Progenitor cell of endocrine pancreas (in vitro differentiated cells): ENCODE measurements at regions not wholly inside any gene's neighbourhood (a gene's known extent, or its start where the extent isn't known, plus 50 kb on each side); places are given as distances from the start of the nearest gene placed in this dataset.

Experiments used
- DNase-seq: peaks from one replicate; pipeline ENCODE4 v3.0.0; 2021; ENCODE audit warnings: low spot score; ENCODE audit not compliant: unreplicated experiment
- H3K27ac Mint-ChIP-seq: 2 replicates; pipeline ENCODE4 v1.8.0; 2021; ENCODE audit warnings: mild to moderate bottlenecking, moderate library complexity, mixed read lengths
- H3K27me3 Mint-ChIP-seq: 2 replicates; pipeline ENCODE4 v1.8.0; 2021; ENCODE audit warnings: mixed read lengths
- H3K36me3 Mint-ChIP-seq: 2 replicates; pipeline ENCODE4 v1.8.0; 2022; ENCODE audit warnings: mixed read lengths; ENCODE audit not compliant: insufficient read depth
- H3K4me1 Mint-ChIP-seq: 2 replicates; pipeline ENCODE4 v1.8.0; 2021; ENCODE audit warnings: low read depth, mixed read lengths
- H3K4me3 Mint-ChIP-seq: 2 replicates; pipeline ENCODE4 v1.8.0; 2021; ENCODE audit warnings: low read depth, mild to moderate bottlenecking, moderate library complexity, mixed read lengths
- H3K9me3 Mint-ChIP-seq: 2 replicates; pipeline ENCODE4 v1.8.0; 2021; ENCODE audit warnings: low read depth, mixed read lengths
- TF ChIP-seq, protein P1 (sequence below): fragments of 200-600 bp; sonication (generic); IDR thresholded peaks from one replicate; pipeline ENCODE4 v1.5.0; 2021; ENCODE audit warnings: antibody characterized with exemption, mild to moderate bottlenecking; ENCODE audit not compliant: unreplicated experiment

GRCh38 chr11:105458071-105458470 is 151.8 kb upstream of the GRIA4 start:
- no peaks in the 10 kb centered on the region for H3K36me3 Mint-ChIP-seq
- H3K27me3 Mint-ChIP-seq: no peaks in the 10 kb centered on the region
- H3K9me3 Mint-ChIP-seq: peaks cover 11% of the 10 kb centered on the region
- no peak overlapping the region for H3K27ac Mint-ChIP-seq
- no peak for DNase-seq
- no peaks in the 10 kb centered on the region for H3K4me1 Mint-ChIP-seq
- TF ChIP-seq, protein P1, sequence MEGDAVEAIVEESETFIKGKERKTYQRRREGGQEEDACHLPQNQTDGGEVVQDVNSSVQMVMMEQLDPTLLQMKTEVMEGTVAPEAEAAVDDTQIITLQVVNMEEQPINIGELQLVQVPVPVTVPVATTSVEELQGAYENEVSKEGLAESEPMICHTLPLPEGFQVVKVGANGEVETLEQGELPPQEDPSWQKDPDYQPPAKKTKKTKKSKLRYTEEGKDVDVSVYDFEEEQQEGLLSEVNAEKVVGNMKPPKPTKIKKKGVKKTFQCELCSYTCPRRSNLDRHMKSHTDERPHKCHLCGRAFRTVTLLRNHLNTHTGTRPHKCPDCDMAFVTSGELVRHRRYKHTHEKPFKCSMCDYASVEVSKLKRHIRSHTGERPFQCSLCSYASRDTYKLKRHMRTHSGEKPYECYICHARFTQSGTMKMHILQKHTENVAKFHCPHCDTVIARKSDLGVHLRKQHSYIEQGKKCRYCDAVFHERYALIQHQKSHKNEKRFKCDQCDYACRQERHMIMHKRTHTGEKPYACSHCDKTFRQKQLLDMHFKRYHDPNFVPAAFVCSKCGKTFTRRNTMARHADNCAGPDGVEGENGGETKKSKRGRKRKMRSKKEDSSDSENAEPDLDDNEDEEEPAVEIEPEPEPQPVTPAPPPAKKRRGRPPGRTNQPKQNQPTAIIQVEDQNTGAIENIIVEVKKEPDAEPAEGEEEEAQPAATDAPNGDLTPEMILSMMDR: no peak
- H3K4me3 Mint-ChIP-seq: no peak overlapping the region

DNA sequence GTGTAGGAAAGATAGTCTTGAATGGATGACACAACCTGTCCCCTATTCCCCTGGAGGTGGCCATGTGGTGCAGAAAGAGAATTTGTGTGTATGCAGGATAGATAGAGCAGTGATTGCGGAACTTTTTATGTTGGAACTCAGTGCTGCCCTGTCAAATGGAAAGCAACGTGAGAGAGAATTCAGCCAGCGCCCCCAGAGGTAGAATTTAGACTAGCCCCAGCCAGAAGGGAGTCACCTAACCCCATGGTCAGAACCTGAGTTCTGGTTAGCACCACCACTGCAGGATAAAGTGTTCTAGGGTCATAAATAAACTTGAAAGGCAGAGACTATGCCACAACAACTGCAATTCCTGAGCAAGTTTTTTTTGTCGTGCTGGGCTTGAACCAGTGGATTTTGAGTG is 152.9 kb upstream of the GRIA4 start:
- no peak overlapping the region for H3K4me3 Mint-ChIP-seq
- H3K36me3 Mint-ChIP-seq: no peaks in the 10 kb centered on the region
- DNase-seq: no peak
- no peak overlapping the region for H3K27ac Mint-ChIP-seq
- no peaks in the 10 kb centered on the region for H3K27me3 Mint-ChIP-seq
- H3K4me1 Mint-ChIP-seq: no peaks in the 10 kb centered on the region
- H3K9me3 Mint-ChIP-seq: peaks cover 11% of the 10 kb centered on the region
- TF ChIP-seq, protein P1: no peak

GRCh38 chr11:105449100-105449734 is 160.7 kb upstream of the GRIA4 start:
- Mint-ChIP-seq H3K36me3 (no peaks in the 10 kb centered on the region), H3K4me3 (no peak overlapping the region), H3K27ac (no peak overlapping the region), H3K27me3 (no peaks in the 10 kb centered on the region), H3K9me3 (peaks cover 4% of the 10 kb centered on the region), H3K4me1 (no peaks in the 10 kb centered on the region)
- DNase-seq: no peak
- TF ChIP-seq, protein P1: no peak

GRCh38 chr11:105448703-105449079 is 161.2 kb upstream of the GRIA4 start:
- Mint-ChIP-seq H3K4me1 (no peaks in the 10 kb centered on the region), H3K36me3 (no peaks in the 10 kb centered on the region), H3K27me3 (no peaks in the 10 kb centered on the region), H3K27ac (no peak overlapping the region), H3K9me3 (peaks cover 4% of the 10 kb centered on the region), H3K4me3 (no peak overlapping the region)
- TF ChIP-seq, protein P1: no peak
- DNase-seq: no peak

DNA sequence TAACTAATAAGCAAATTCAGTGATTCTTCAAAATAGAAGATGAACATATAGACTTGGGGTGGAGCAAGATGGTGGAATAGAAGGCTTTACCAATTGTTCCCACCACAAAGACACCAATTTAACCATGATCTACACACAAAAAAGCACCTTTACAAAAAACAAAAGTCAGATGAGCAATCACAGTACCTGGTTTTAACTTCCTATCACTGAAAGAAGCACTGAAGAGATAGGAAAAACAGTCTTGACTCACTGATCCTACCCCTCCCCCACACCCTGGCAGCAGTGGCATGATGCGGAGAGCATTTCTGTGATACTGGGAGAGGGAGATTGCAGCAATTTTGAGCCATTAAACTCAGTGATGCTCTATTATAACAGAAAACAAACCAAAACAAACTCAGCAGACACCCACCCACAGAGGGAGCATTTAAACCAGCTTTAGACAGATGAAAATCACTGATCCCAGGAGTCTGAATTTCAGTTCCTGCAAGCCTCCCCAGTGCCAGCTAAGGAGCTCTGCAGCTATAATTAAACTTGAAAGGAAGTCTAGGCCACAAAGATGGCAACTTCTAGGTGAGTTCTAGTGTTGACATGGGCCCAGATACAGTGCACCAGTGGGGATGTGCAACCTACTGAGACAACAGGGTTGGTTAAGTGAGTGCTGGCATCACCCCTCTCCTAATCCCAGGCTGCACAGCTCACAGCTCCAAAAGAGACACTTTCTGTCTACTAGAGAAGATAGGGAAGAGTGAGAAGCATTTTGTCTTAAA is 161.8 kb upstream of the GRIA4 start:
- DNase-seq: no peak
- Mint-ChIP-seq H3K4me3 (no peak overlapping the region), H3K9me3 (peaks cover 4% of the 10 kb centered on the region), H3K36me3 (no peaks in the 10 kb centered on the region), H3K4me1 (no peaks in the 10 kb centered on the region), H3K27ac (no peak overlapping the region), H3K27me3 (no peaks in the 10 kb centered on the region)
- TF ChIP-seq, protein P1: no peak
